Calu3 (cell line): ENCODE measurements at regions not wholly inside any gene's neighbourhood (a gene's known extent, or its start where the extent isn't known, plus 50 kb on each side); places are given as distances from the start of the nearest gene placed in this dataset.

ENCODE experiments used
- BruUV-seq: library from RNA; stranded (reverse); fragments of 400-500 nt; replicated peaks from 2 replicates; lab custom pipeline; 2021; lab: Mats Ljungman, UMichigan
- CTCF ChIA-PET: fragments of 300-600 bp; sonication (Branson Sonifier 250); formaldehyde crosslinking; loops from one replicate; lab custom pipeline; 2022; ENCODE audit warnings: antibody characterized with exemption; lab: Charles Lee
- DNase-seq: peaks from one replicate; pipeline ENCODE4 v3.0.0; 2022
- H3K27ac Mint-ChIP-seq: one replicate; pipeline ENCODE4 v1.8.0; 2022; ENCODE audit warnings: mixed read lengths; ENCODE audit not compliant: unreplicated experiment
- H3K27me3 Mint-ChIP-seq: one replicate; pipeline ENCODE4 v1.8.0; 2022; ENCODE audit warnings: mixed read lengths; ENCODE audit not compliant: unreplicated experiment
- H3K36me3 Mint-ChIP-seq: one replicate; pipeline ENCODE4 v1.8.0; 2022; ENCODE audit warnings: mild to moderate bottlenecking, moderate library complexity, mixed read lengths; ENCODE audit not compliant: insufficient read depth, unreplicated experiment
- H3K4me1 Mint-ChIP-seq: one replicate; pipeline ENCODE4 v1.8.0; 2022; ENCODE audit warnings: mild to moderate bottlenecking, low read depth, mixed read lengths; ENCODE audit not compliant: unreplicated experiment
- H3K4me3 Mint-ChIP-seq: one replicate; pipeline ENCODE4 v1.8.0; 2022; ENCODE audit warnings: mild to moderate bottlenecking, low read depth, moderate library complexity, mixed read lengths; ENCODE audit not compliant: unreplicated experiment
- H3K9me3 Mint-ChIP-seq: one replicate; pipeline ENCODE4 v1.8.0; 2022; ENCODE audit warnings: low read depth, mixed read lengths; ENCODE audit not compliant: unreplicated experiment
- CTCF ChIP-seq: fragments of 200-600 bp; IDR thresholded peaks from one replicate; pipeline ENCODE4 v1.8.0; 2022; ENCODE audit warnings: antibody characterized with exemption; ENCODE audit not compliant: unreplicated experiment
- intact Hi-C: fragments of 100-400 bp; cut with micrococcal nuclease; formaldehyde crosslinking; loops from one replicate; pipeline ENCODE4 v1.10.0; 2022; ENCODE audit not compliant: unreplicated experiment

GRCh38 chr20:61047515-61047914 lies 204.5 kb upstream of the CDH4 start:
- no peak for DNase-seq
- TF ChIP-seq CTCF: no peak
- Mint-ChIP-seq H3K9me3 (peaks cover 2% of the 10 kb centered on the region), H3K36me3 (no peaks in the 10 kb centered on the region), H3K4me3 (no peak overlapping the region), H3K4me1 (no peaks in the 10 kb centered on the region), H3K27ac (no peak overlapping the region), H3K27me3 (no peaks in the 10 kb centered on the region)
- intact Hi-C loops: no loop called here
- CTCF ChIA-PET: no interaction called here
- no TSS peak for BruUV-seq

DNA sequence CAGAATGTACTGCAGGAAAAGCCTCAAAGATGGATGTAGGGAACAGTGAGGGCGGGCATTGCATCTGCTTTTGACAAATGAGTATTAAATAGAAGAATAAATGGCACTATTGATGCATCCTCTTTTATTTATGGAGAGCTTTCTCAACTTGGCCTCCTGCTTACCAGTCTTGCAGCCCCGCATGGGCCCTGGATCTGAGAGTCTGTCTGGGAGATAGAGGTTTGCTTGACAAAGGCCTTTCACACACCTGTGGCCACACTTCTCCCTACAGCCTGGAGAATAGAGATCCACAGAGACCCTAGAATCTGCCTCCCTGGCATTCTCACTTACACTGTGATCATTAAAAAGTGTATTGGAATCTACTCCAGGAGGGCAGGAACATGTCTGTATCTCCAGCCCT lies 203.8 kb upstream of the CDH4 start:
- no peaks in the 10 kb centered on the region for H3K27me3 Mint-ChIP-seq
- H3K4me1 Mint-ChIP-seq: no peaks in the 10 kb centered on the region
- H3K27ac Mint-ChIP-seq: no peak overlapping the region
- no peak for TF ChIP-seq CTCF
- peaks cover 2% of the 10 kb centered on the region for H3K9me3 Mint-ChIP-seq
- CTCF ChIA-PET: no interaction called here
- H3K4me3 Mint-ChIP-seq: no peak overlapping the region
- no peak for DNase-seq
- BruUV-seq: no TSS peak
- intact Hi-C loops: no loop called here
- no peaks in the 10 kb centered on the region for H3K36me3 Mint-ChIP-seq

DNA sequence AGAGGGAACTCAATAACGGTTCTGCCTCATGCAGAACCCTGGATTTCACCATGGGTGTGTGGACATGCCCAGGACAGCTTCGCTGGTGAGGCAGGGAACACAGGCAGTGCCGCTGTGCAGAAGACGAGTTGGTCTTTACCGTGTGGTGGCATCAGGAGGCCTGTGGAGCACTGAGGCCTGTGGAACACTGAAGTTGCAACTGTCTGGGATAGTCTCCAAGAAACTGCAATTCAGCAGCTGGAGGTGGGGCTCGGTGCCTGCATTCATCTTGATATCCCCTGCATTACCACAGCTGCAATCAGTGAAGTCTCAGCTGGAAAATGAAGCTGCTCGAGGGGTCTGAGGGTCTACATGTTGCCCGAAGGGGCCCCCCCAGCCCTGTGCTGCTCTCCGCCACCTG lies 202.4 kb upstream of the CDH4 start:
- intact Hi-C loops: no loop called here
- Mint-ChIP-seq H3K4me3 (no peak overlapping the region), H3K27ac (no peak overlapping the region), H3K27me3 (no peaks in the 10 kb centered on the region), H3K36me3 (no peaks in the 10 kb centered on the region), H3K9me3 (peaks cover 2% of the 10 kb centered on the region), H3K4me1 (no peaks in the 10 kb centered on the region)
- DNase-seq: no peak
- BruUV-seq: no TSS peak
- no peak for TF ChIP-seq CTCF
- CTCF ChIA-PET: no interaction called here

DNA sequence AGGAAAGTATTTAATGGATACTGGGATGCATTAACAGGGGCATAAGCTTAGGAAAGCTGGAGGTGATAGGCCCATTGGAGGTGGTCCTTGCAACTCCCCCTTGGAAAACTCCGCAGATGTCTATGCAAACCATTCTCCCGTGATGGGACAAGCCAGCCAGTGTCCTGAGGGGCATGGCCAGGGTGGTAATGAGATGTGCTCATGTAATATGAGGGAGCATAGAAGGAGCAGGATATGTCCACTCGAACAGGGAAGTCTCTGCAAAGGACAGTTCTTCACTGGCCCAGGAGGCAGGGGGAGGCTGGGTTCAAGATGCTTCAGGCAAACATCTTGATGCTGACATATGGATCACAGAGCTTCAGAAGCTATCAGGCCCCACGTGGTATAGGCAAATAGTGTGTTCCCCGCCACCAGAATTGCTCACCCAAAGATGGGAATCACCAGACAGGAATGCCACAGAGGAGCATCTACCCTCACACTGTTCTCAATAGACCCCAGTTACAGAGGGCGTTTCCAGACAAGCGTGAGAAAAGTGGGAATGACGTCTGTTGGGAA lies 201.6 kb upstream of the CDH4 start:
- Mint-ChIP-seq H3K27ac (no peak overlapping the region), H3K27me3 (no peaks in the 10 kb centered on the region), H3K36me3 (no peaks in the 10 kb centered on the region), H3K4me1 (no peaks in the 10 kb centered on the region), H3K4me3 (no peak overlapping the region), H3K9me3 (peaks cover 2% of the 10 kb centered on the region)
- no peak for DNase-seq
- CTCF ChIA-PET: no interaction called here
- intact Hi-C loops: no loop called here
- no TSS peak for BruUV-seq
- TF ChIP-seq CTCF: no peak
